ENCODE measurements at regions not wholly inside any gene's neighbourhood (a gene's known extent, or its start where the extent isn't known, plus 50 kb on each side); places are given as distances from the start of the nearest gene placed in this dataset.

DNA sequence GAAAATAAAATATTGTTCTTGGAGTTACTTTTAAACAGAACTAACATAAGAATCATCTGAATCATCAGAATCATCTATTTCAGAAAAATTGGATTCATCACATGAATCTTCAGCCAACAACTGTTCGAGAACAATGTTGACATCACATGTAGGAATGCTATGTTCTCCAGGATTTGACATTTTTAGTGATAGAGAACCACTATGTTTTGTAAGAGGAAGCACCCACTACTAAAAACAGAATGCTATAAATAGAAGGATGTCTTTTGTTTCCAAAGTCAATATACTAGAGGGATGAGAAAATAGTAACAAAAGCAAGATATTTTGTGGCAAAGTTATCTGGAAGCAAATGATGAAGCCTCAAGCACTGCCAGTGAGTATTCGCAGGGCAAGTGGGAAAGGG is 263.4 kb upstream of the DDI1 start (continued):
- no peak for TF ChIP-seq ZBTB33 (IDR thresholded peaks at IDR 0.05)
- no peak for TF ChIP-seq RAD21 (IDR thresholded peaks at IDR 0.05)
- no peak for TF ChIP-seq CTCF (IDR thresholded peaks at IDR 0.05; ENCODE audit: low read depth, low read length, missing input control)
- no peak for TF ChIP-seq FOXA2 (IDR thresholded peaks at IDR 0.05)
- TF ChIP-seq NR2F2 (IDR thresholded peaks at IDR 0.05), result no peak
- TF ChIP-seq YY1 (IDR thresholded peaks at IDR 0.05), result no peak
- TF ChIP-seq GABPA (IDR thresholded peaks at IDR 0.05 in 1 of 2, conservative IDR thresholded peaks at IDR 0.05 in 1 of 2), result no peak

DNA sequence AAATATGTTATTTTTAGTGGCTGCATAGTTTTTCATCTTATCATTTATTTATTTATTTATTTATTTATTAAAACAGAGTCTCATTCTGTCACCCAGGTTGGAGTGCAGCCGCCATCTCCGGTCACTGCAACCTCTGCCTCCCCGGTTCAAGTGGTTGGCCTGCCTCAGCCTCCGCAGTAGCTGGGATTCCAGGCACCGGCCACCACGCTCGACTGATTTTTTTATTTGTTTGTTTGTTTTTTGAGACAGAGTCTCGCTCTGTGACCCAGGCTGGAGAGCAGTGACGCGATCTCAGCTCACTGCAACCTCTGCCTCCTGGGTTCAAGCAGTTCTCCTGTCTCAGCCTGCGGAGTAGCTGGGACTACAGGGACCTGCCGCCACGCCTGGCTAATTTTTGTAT is 262.9 kb upstream of the DDI1 start:
- Histone ChIP-seq H3K9me3 (ENCODE audit: control insufficient read depth in 4 of 4, low read length in 3 of 4) (no peaks in the 10 kb centered on the region), H3K4me1 (ENCODE audit: control insufficient read depth in 4 of 4, insufficient read depth in 4 of 4, low read length in 3 of 4) (no peaks in the 10 kb centered on the region), H3K9ac (ENCODE audit: low read depth in 1 of 2, low read length in 2 of 2) (no peak overlapping the region), H3K4me3 (ENCODE audit: low read depth in 1 of 3, low read length in 3 of 3) (no peak overlapping the region), H3K27ac (ENCODE audit: low read depth in 1 of 2, low read length in 2 of 2) (no peak overlapping the region), H3K36me3 (ENCODE audit: control insufficient read depth in 4 of 4, insufficient read depth in 3 of 4, low read depth in 1 of 4, low read length in 3 of 4) (no peaks in the 10 kb centered on the region), H3K27me3 (ENCODE audit: control insufficient read depth in 4 of 4, insufficient read depth in 4 of 4, low read length in 3 of 4) (no peaks in the 10 kb centered on the region)
- DNase-seq (ENCODE audit: low spot score), result no peak
- TF ChIP-seq SP1 (IDR thresholded peaks at IDR 0.05) (no peak), JUND (IDR thresholded peaks at IDR 0.05) (no peak), NR2F2 (IDR thresholded peaks at IDR 0.05) (no peak), EGR1 (IDR thresholded peaks at IDR 0.05; ENCODE audit: low read depth in 2 of 2) (no peak)
- TF ChIP-seq, protein P1, sequence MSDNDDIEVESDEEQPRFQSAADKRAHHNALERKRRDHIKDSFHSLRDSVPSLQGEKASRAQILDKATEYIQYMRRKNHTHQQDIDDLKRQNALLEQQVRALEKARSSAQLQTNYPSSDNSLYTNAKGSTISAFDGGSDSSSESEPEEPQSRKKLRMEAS (IDR thresholded peaks at IDR 0.05), result no peak
- TF ChIP-seq, protein P2, sequence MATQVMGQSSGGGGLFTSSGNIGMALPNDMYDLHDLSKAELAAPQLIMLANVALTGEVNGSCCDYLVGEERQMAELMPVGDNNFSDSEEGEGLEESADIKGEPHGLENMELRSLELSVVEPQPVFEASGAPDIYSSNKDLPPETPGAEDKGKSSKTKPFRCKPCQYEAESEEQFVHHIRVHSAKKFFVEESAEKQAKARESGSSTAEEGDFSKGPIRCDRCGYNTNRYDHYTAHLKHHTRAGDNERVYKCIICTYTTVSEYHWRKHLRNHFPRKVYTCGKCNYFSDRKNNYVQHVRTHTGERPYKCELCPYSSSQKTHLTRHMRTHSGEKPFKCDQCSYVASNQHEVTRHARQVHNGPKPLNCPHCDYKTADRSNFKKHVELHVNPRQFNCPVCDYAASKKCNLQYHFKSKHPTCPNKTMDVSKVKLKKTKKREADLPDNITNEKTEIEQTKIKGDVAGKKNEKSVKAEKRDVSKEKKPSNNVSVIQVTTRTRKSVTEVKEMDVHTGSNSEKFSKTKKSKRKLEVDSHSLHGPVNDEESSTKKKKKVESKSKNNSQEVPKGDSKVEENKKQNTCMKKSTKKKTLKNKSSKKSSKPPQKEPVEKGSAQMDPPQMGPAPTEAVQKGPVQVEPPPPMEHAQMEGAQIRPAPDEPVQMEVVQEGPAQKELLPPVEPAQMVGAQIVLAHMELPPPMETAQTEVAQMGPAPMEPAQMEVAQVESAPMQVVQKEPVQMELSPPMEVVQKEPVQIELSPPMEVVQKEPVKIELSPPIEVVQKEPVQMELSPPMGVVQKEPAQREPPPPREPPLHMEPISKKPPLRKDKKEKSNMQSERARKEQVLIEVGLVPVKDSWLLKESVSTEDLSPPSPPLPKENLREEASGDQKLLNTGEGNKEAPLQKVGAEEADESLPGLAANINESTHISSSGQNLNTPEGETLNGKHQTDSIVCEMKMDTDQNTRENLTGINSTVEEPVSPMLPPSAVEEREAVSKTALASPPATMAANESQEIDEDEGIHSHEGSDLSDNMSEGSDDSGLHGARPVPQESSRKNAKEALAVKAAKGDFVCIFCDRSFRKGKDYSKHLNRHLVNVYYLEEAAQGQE (IDR thresholded peaks at IDR 0.05), result no peak
- 90% methylated on average over 13 of the region's 13 CpGs for WGBS

GRCh38 chr11:103779054-103779453 is 257.4 kb upstream of the DDI1 start:
- H3K27ac ChIP-seq (ENCODE audit: low read depth in 1 of 2, low read length in 2 of 2), result no peak overlapping the region
- H3K9ac ChIP-seq (ENCODE audit: low read depth in 1 of 2, low read length in 2 of 2), result no peak overlapping the region
- no peaks in the 10 kb centered on the region for H3K4me1 ChIP-seq (ENCODE audit: control insufficient read depth in 4 of 4, insufficient read depth in 4 of 4, low read length in 3 of 4)
- H3K9me3 ChIP-seq (ENCODE audit: control insufficient read depth in 4 of 4, low read length in 3 of 4), result no peaks in the 10 kb centered on the region
- no peaks in the 10 kb centered on the region for H3K36me3 ChIP-seq (ENCODE audit: control insufficient read depth in 4 of 4, insufficient read depth in 3 of 4, low read depth in 1 of 4, low read length in 3 of 4)
- H3K4me3 ChIP-seq (ENCODE audit: low read depth in 1 of 3, low read length in 3 of 3), result no peak overlapping the region
- TF ChIP-seq, protein P2 (IDR thresholded peaks at IDR 0.05), result no peak
- no peak for TF ChIP-seq TAF1 (conservative IDR thresholded peaks at IDR 0.05)
- no peak for TF ChIP-seq JUND (IDR thresholded peaks at IDR 0.05)
- TF ChIP-seq HNF4G (IDR thresholded peaks at IDR 0.05), result no peak
- no peak for TF ChIP-seq EGR1 (IDR thresholded peaks at IDR 0.05; ENCODE audit: low read depth in 2 of 2)
- no peak for TF ChIP-seq RXRA (IDR thresholded peaks at IDR 0.05)
- no peak for TF ChIP-seq SP1 (IDR thresholded peaks at IDR 0.05)
- no peak for TF ChIP-seq ATF3 (IDR thresholded peaks at IDR 0.05)
- TF ChIP-seq ZBTB33 (IDR thresholded peaks at IDR 0.05), result no peak
- TF ChIP-seq, protein P1 (IDR thresholded peaks at IDR 0.05), result no peak
- TF ChIP-seq RAD21 (IDR thresholded peaks at IDR 0.05), result no peak
- no peaks in the 10 kb centered on the region for H3K27me3 ChIP-seq (ENCODE audit: control insufficient read depth in 4 of 4, insufficient read depth in 4 of 4, low read length in 3 of 4)
- DNase-seq (ENCODE audit: low spot score), result no peak
- 80% methylated on average over 1 of the region's 1 CpG for WGBS

Data from liver (tissue), 8 donors.